ENCODE measurements at regions not wholly inside any gene's neighbourhood (a gene's known extent, or its start where the extent isn't known, plus 50 kb on each side); places are given as distances from the start of the nearest gene placed in this dataset.
"Not testable (repeated sequence)": the region's sequence is repeated elsewhere in the genome, so short reads cannot be mapped to it uniquely, and the experiment has no call there.

DNA sequence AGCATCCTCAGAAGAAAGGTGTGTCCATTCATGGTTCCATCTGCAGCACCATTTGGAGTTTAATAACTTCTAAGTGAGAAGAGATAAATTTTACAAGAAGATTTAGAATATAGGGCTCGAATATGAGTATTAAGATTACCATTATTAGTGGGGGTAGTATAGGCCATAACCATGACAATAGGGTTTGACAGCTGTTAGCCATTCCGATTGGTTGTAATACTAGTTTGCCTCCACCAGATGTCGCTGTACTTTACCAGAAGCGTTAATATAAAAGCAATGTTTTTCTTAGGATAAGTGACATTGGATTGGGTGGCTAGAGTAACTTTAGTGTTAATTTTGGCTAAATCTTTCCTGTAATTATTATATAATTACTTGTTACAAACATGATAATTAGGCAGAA is 107.5 kb upstream of the SRD5A2 start:
- H3K4me3 ChIP-seq (ENCODE audit: low read length) = no peak overlapping the region
- DNase-seq (ENCODE audit: low read depth) = no peak
- peak; percentile 58 for TF ChIP-seq CTCF (conservative IDR thresholded peaks at IDR 0.05; ENCODE audit: low read depth, low read length)

- DNase-seq (ENCODE audit: low read depth); H3K4me3 ChIP-seq (ENCODE audit: low read length): not testable (repeated sequence)
Observed at GRCh38 chr2:31683506-31683905, 102.8 kb upstream of the SRD5A2 start.

DNA sequence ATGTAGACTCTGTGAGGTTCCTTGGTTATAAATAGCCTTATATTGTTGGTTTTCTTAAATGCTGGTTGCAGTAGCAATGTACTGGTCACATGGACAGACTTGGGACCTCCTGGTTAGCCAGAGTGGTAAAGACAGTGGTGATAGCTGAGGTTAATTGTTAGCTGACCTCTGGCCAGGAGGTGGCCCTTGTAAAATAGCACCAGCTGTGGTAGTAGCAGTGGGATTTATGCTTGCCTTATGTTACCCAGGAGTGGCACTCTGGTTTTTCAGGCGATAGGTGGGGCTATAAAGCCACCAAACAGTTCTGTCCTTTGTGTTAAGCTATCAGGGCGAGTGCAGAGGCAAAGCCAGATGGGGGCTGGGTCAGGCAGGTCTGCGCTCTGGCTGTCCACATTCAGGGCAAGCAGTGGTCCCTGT is 94.8 kb upstream of the SRD5A2 start:
- H3K4me3 ChIP-seq (ENCODE audit: low read length) = no peak overlapping the region
- TF ChIP-seq CTCF (conservative IDR thresholded peaks at IDR 0.05; ENCODE audit: low read depth, low read length) = no peak
- no peak for DNase-seq (ENCODE audit: low read depth)

- no peak for DNase-seq (ENCODE audit: low read depth)
- TF ChIP-seq CTCF (conservative IDR thresholded peaks at IDR 0.05; ENCODE audit: low read depth, low read length) = no peak
- H3K4me3 ChIP-seq (ENCODE audit: low read length) = no peak overlapping the region
Observed at GRCh38 chr2:31674446-31674845, 93.7 kb upstream of the SRD5A2 start.

DNA sequence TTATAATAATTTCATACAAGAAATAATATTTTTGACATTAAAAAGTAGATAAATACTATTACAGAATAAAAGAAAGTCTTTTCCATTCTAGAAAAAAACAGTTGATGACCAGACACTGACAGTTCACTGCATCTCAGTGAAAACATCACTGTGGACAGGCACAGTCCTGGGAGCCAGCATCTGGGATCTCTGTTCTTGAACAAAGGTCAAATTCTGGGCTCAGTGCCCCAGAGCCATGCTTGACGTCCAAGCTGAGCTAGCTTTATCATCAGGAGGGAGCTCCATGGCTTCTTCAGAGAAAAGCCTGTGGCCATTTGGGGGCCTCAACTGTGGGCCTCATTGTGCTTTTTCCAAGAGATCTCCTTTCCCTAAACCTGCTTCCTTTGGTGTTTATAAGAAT is 86.1 kb upstream of the SRD5A2 start:
- DNase-seq (ENCODE audit: low read depth) = no peak
- no peak for TF ChIP-seq CTCF (conservative IDR thresholded peaks at IDR 0.05; ENCODE audit: low read depth, low read length)
- no peak overlapping the region for H3K4me3 ChIP-seq (ENCODE audit: low read length)

DNA sequence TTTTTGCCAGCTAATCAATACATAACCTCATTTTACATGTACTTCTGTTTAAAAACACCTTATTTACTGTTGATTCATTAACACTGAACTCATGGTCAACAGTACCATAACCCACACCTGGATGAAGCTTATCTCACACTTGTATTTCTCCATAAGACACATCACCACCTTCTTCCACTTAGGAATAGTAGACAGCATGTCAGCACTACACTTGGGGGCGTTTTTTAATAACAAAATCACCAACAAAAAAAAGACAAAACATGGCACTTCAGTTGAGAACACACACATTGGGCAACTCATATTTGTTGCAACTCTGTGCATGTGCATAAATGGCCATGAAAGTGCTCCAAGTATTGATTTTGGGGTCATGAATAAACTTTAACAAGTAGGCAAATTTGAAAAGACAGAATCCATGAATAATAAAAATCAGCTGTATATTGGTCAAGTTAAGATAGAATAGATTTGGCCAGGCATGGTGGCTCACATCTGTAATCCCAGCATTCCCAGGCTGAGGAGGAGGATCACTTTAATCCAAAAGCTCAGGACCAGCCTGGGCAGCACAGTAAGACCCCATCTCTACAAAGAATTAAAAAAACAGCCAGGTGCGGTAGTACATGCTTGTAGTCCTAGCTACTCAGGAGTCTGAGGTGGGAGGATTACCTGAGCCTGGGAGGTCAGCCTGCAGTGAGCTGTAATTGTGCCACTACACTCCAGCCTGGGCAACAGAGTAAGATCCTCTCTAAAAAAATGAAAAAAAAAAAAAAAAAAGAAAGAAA is 84.4 kb upstream of the SRD5A2 start:
- no peak overlapping the region for H3K4me3 ChIP-seq (ENCODE audit: low read length)
- TF ChIP-seq CTCF (conservative IDR thresholded peaks at IDR 0.05; ENCODE audit: low read depth, low read length) = no peak
- no peak for DNase-seq (ENCODE audit: low read depth)

DNA sequence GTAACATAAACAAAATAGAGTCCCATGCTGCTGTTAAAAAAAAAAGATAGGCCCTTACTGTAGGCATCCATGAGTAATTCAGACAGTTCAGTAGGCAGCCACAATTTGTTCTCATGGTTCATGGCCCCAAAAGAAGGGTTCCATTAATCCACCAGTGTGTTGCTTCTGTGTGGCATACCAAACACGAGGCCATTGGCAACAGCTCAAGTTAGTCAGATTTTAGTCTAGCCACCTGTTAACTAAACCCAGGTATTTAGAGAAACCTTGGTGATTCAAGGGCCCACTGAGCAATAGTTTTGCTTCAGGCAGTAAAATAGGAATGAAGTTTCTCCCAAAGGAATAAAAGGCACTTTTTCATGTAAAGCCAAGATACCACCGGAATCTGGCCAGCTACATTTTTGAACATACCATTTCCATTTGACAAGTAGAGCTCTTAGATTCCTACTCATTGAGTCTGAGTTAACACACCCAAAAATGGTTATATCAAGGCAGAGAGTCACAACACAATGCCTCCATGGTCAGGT is 80.1 kb upstream of the SRD5A2 start:
- H3K4me3 ChIP-seq (ENCODE audit: low read length) = no peak overlapping the region
- DNase-seq (ENCODE audit: low read depth) = no peak
- no peak for TF ChIP-seq CTCF (conservative IDR thresholded peaks at IDR 0.05; ENCODE audit: low read depth, low read length)
